GM23338 (cell line): ENCODE measurements at regions not wholly inside any gene's neighbourhood (a gene's known extent, or its start where the extent isn't known, plus 50 kb on each side); places are given as distances from the start of the nearest gene placed in this dataset.
"Not testable (repeated sequence)": the region's sequence is repeated elsewhere in the genome, so short reads cannot be mapped to it uniquely, and the experiment has no call there.

Source experiments
- ATAC-seq: fragments of 200-7000 bp; cut with Tn5 transposase; 3 replicates; pipeline ENCODE4 v1.9.1; 2020
- DNase-seq: peaks from one replicate; pipeline ENCODE4 v3.0.0-alpha.2; 2015; ENCODE audit warnings: low spot score
- H2AFZ ChIP-seq: fragments of 200-600 bp; sonication (generic); 2 replicates; pipeline ENCODE4 v1.8.0; 2016; ENCODE audit warnings: antibody characterized with exemption, mild to moderate bottlenecking, moderate library complexity
- H3F3A ChIP-seq: fragments of 200-600 bp; sonication (generic); replicated peaks from 2 replicates; pipeline ENCODE4 v1.8.0; 2017; ENCODE audit warnings: antibody characterized with exemption, mixed run types, low read depth
- H3K27ac ChIP-seq: fragments of 200-600 bp; sonication (generic); 2 replicates; pipeline ENCODE4 v1.6.1; 2016; ENCODE audit warnings: low read depth
- H3K27me3 ChIP-seq: fragments of 200-600 bp; sonication (generic); 2 replicates; pipeline ENCODE4 v1.8.0; 2016; ENCODE audit warnings: mild to moderate bottlenecking, mixed run types, moderate library complexity; ENCODE audit not compliant: insufficient read depth
- H3K36me3 ChIP-seq: fragments of 200-600 bp; sonication (generic); 2 replicates; pipeline ENCODE4 v1.8.0; 2016; ENCODE audit warnings: mild to moderate bottlenecking; ENCODE audit not compliant: insufficient read depth
- H3K4me1 ChIP-seq: fragments of 200-600 bp; sonication (generic); 2 replicates; pipeline ENCODE4 v1.8.0; 2016; ENCODE audit warnings: mild to moderate bottlenecking, moderate library complexity; ENCODE audit not compliant: insufficient read depth
- H3K4me2 ChIP-seq: fragments of 200-600 bp; sonication (generic); 2 replicates; pipeline ENCODE4 v1.7.1; 2017; ENCODE audit warnings: mixed run types
- H3K4me3 ChIP-seq: fragments of 200-600 bp; sonication (generic); 2 replicates; pipeline ENCODE4 v1.6.1; 2016; ENCODE audit warnings: mixed run types
- H3K79me2 ChIP-seq: fragments of 200-600 bp; sonication (generic); replicated peaks from 2 replicates; pipeline ENCODE4 v1.8.0; 2017; ENCODE audit warnings: mild to moderate bottlenecking; ENCODE audit not compliant: insufficient read depth
- H3K9me2 ChIP-seq: fragments of 200-600 bp; sonication (generic); 2 replicates; pipeline ENCODE4 v1.8.0; 2017; ENCODE audit not compliant: insufficient read depth
- H4K20me1 ChIP-seq: fragments of 200-600 bp; sonication (generic); replicated peaks from 2 replicates; pipeline ENCODE4 v1.8.0; 2017; ENCODE audit warnings: mild to moderate bottlenecking; ENCODE audit not compliant: insufficient read depth
- H3K27ac Mint-ChIP-seq: 2 replicates; pipeline ENCODE4 v1.8.0; 2020; ENCODE audit warnings: inconsistent platforms, mild to moderate bottlenecking, moderate library complexity, mixed read lengths
- H3K27me3 Mint-ChIP-seq: 3 replicates; pipeline ENCODE4 v1.8.0; 2022; ENCODE audit warnings: low read depth, mild to moderate bottlenecking, moderate library complexity, mixed read lengths, inconsistent platforms; ENCODE audit not compliant: insufficient read depth, poor library complexity
- H3K36me3 Mint-ChIP-seq: 3 replicates; pipeline ENCODE4 v1.8.0; 2021; ENCODE audit warnings: low read depth, mild to moderate bottlenecking, inconsistent platforms, moderate library complexity, mixed read lengths
- H3K4me1 Mint-ChIP-seq: 3 replicates; pipeline ENCODE4 v1.8.0; 2020; ENCODE audit warnings: mild to moderate bottlenecking, inconsistent platforms, mixed read lengths
- H3K4me3 Mint-ChIP-seq: 3 replicates; pipeline ENCODE4 v1.8.0; 2021; ENCODE audit warnings: moderate library complexity, mild to moderate bottlenecking, inconsistent platforms, mixed read lengths
- H3K9me3 Mint-ChIP-seq: 3 replicates; pipeline ENCODE4 v1.8.0; 2020; ENCODE audit warnings: moderate library complexity, mild to moderate bottlenecking, inconsistent platforms, mixed read lengths
- JUNB ChIP-seq: IDR thresholded peaks from one replicate; pipeline ENCODE4 v1.6.1; 2016; ENCODE audit warnings: antibody characterized with exemption; ENCODE audit not compliant: unreplicated experiment
- STAT1 ChIP-seq: IDR thresholded peaks from one replicate; pipeline ENCODE4 v1.6.1; 2016; ENCODE audit warnings: antibody characterized with exemption; ENCODE audit not compliant: unreplicated experiment
- ZNF331 ChIP-seq: fragments of 250-450 bp; sonication (Bioruptor Pico); IDR thresholded peaks from 2 replicates; pipeline ENCODE4 v1.5.0; 2020; ENCODE audit warnings: low read depth, mild to moderate bottlenecking, moderate library complexity
- TF ChIP-seq, protein P1 (sequence below): fragments of 250-450 bp; sonication (Bioruptor Pico); IDR thresholded peaks from 2 replicates; pipeline ENCODE4 v1.5.0; 2020; ENCODE audit warnings: mild to moderate bottlenecking, moderate library complexity

DNA sequence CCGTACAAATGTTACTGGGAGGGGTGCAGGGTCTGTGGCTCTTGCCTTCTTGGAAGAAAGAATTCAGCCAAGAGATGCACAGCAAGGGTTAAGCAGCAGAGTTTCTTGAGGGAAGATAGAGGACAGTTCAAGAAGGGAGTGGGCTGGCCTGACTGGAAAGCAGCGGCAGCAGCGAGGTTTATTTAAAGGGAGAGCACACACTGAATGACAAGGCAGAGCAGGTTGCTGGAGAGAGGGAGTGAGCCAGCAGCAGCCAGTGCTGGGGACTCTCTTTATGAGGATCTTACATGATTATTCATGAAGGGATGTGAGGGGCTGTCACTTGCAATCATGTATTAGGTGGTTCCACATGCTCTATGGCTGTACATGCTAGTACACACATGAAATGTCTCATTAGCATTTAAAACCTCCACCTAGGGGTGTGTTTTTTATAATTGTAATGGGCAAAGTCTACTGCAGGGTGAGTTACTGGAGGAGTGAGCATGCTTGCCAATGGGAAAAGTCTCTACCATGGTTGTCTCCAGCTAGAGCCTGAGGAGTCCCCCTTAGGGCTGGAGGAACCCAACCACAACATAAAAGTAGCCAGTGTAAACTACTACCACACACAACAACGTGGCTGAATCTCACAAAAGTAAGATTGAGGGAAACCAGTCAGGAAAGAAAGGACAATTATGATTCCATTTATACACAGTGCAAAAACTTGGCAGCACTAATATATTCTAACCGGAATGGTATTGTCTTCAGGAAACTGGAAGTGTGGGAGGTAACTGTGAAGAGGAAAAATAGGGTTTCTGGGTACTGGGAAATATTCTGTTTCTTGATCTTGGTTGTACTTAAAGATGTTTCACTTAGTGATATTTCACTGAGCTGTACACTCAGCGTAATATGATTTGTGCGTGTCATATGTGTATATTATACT is 87.6 kb upstream of the FAM110C start (continued):
- TF ChIP-seq, protein P1, sequence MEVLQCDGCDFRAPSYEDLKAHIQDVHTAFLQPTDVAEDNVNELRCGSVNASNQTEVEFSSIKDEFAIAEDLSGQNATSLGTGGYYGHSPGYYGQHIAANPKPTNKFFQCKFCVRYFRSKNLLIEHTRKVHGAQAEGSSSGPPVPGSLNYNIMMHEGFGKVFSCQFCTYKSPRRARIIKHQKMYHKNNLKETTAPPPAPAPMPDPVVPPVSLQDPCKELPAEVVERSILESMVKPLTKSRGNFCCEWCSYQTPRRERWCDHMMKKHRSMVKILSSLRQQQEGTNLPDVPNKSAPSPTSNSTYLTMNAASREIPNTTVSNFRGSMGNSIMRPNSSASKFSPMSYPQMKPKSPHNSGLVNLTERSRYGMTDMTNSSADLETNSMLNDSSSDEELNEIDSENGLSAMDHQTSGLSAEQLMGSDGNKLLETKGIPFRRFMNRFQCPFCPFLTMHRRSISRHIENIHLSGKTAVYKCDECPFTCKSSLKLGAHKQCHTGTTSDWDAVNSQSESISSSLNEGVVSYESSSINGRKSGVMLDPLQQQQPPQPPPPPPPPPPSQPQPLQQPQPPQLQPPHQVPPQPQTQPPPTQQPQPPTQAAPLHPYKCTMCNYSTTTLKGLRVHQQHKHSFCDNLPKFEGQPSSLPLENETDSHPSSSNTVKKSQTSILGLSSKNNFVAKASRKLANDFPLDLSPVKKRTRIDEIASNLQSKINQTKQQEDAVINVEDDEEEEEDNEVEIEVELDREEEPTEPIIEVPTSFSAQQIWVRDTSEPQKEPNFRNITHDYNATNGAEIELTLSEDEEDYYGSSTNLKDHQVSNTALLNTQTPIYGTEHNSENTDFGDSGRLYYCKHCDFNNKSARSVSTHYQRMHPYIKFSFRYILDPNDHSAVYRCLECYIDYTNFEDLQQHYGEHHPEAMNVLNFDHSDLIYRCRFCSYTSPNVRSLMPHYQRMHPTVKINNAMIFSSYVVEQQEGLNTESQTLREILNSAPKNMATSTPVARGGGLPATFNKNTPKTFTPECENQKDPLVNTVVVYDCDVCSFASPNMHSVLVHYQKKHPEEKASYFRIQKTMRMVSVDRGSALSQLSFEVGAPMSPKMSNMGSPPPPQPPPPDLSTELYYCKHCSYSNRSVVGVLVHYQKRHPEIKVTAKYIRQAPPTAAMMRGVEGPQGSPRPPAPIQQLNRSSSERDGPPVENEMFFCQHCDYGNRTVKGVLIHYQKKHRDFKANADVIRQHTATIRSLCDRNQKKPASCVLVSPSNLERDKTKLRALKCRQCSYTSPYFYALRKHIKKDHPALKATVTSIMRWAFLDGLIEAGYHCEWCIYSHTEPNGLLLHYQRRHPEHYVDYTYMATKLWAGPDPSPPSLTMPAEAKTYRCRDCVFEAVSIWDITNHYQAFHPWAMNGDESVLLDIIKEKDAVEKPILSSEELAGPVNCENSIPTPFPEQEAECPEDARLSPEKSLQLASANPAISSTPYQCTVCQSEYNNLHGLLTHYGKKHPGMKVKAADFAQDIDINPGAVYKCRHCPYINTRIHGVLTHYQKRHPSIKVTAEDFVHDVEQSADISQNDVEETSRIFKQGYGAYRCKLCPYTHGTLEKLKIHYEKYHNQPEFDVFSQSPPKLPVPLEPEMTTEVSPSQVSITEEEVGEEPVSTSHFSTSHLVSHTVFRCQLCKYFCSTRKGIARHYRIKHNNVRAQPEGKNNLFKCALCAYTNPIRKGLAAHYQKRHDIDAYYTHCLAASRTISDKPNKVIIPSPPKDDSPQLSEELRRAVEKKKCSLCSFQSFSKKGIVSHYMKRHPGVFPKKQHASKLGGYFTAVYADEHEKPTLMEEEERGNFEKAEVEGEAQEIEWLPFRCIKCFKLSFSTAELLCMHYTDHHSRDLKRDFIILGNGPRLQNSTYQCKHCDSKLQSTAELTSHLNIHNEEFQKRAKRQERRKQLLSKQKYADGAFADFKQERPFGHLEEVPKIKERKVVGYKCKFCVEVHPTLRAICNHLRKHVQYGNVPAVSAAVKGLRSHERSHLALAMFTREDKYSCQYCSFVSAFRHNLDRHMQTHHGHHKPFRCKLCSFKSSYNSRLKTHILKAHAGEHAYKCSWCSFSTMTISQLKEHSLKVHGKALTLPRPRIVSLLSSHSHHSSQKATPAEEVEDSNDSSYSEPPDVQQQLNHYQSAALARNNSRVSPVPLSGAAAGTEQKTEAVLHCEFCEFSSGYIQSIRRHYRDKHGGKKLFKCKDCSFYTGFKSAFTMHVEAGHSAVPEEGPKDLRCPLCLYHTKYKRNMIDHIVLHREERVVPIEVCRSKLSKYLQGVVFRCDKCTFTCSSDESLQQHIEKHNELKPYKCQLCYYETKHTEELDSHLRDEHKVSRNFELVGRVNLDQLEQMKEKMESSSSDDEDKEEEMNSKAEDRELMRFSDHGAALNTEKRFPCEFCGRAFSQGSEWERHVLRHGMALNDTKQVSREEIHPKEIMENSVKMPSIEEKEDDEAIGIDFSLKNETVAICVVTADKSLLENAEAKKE (CRISPR knock-in tag): no peak
- TF ChIP-seq ZNF331 (CRISPR knock-in tag) (no peak), STAT1 (no peak), JUNB (no peak)

- not testable (repeated sequence) for H3K4me3 ChIP-seq, H3K4me1 ChIP-seq, H3K27me3 Mint-ChIP-seq, H2AFZ ChIP-seq, H4K20me1 ChIP-seq, ATAC-seq, H3K79me2 ChIP-seq, H3K27me3 ChIP-seq, DNase-seq, H3K4me3 Mint-ChIP-seq, H3K36me3 Mint-ChIP-seq, H3K36me3 ChIP-seq, H3K4me2 ChIP-seq, H3K9me2 ChIP-seq, H3K4me1 Mint-ChIP-seq, H3K27ac ChIP-seq, H3K27ac Mint-ChIP-seq, H3F3A ChIP-seq
- peaks cover 17% of the 10 kb centered on the region for H3K9me3 Mint-ChIP-seq
These were observed 80.5 kb upstream of the FAM110C start for GRCh38 chr2:126769-127168.
